Ishikawa (cell line): ENCODE measurements at regions not wholly inside any gene's neighbourhood (a gene's known extent, or its start where the extent isn't known, plus 50 kb on each side); places are given as distances from the start of the nearest gene placed in this dataset.

ENCODE experiments used
- CEBPB ChIP-seq: IDR thresholded peaks from 2 replicates; pipeline ENCODE4 v1.6.1; 2012
- CREB1 ChIP-seq: IDR thresholded peaks from 2 replicates; pipeline ENCODE4 v1.6.1; 2012; ENCODE audit warnings: low read depth
- EGR1 ChIP-seq: IDR thresholded peaks from 2 replicates; pipeline ENCODE4 v1.6.1; 2012
- EP300 ChIP-seq: IDR thresholded peaks from 2 replicates; pipeline ENCODE4 v1.6.1; 2012; ENCODE audit warnings: borderline replicate concordance
- FOXM1 ChIP-seq: IDR thresholded peaks from 2 replicates; pipeline ENCODE4 v1.6.1; 2012; ENCODE audit warnings: low read depth, borderline replicate concordance
- NFIC ChIP-seq: IDR thresholded peaks from 2 replicates; pipeline ENCODE4 v1.6.1; 2012
- RAD21 ChIP-seq: IDR thresholded peaks from 2 replicates; pipeline ENCODE4 v1.6.1; 2012; ENCODE audit warnings: low read depth
- TAF1 ChIP-seq: IDR thresholded peaks from 2 replicates; pipeline ENCODE4 v1.6.1; 2012; ENCODE audit warnings: low read depth, mild to moderate bottlenecking
- TCF12 ChIP-seq: IDR thresholded peaks from 2 replicates; pipeline ENCODE4 v1.6.1; 2012; ENCODE audit warnings: low read depth
- TEAD4 ChIP-seq: IDR thresholded peaks from 2 replicates; pipeline ENCODE4 v1.6.1; 2012
- YY1 ChIP-seq: IDR thresholded peaks from 2 replicates; pipeline ENCODE4 v1.6.1; 2012; ENCODE audit warnings: low read depth
- ZBTB7A ChIP-seq: IDR thresholded peaks from 2 replicates; pipeline ENCODE4 v1.6.1; 2012; ENCODE audit warnings: low read depth
- TF ChIP-seq, protein P1 (sequence below): IDR thresholded peaks from 2 replicates; pipeline ENCODE4 v1.6.1; 2012
- TF ChIP-seq, protein P2 (sequence below): IDR thresholded peaks from 2 replicates; pipeline ENCODE4 v1.6.1; 2012; ENCODE audit warnings: low read depth, mild to moderate bottlenecking
- TF ChIP-seq, protein P3 (sequence below): IDR thresholded peaks from 2 replicates; pipeline ENCODE4 v1.6.1; 2012

DNA sequence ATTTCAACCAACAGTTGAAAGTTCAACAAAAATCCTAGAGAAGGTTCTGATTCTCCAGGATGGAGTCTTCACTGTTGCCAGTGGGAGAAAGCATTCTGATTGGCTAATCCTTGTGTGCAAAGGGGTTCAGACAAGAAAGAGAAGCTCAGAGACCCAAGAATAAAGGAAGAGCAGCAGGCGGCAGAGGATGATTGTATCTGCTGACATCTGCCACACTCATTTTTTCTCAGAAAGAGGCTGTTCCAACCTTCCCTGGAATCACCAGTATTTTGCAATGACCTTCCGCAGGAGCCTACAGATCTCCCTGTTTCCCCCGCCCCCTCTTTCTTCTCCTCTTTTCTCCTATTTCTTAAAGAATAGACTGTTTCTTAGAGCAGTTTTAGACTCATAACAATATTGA lies 376.7 kb downstream of the CDH26 start:
- no peak for TF ChIP-seq TEAD4
- no peak for TF ChIP-seq TCF12
- no peak for TF ChIP-seq YY1
- no peak for TF ChIP-seq CREB1
- TF ChIP-seq TAF1: no peak
- TF ChIP-seq, protein P1, sequence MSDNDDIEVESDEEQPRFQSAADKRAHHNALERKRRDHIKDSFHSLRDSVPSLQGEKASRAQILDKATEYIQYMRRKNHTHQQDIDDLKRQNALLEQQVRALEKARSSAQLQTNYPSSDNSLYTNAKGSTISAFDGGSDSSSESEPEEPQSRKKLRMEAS: no peak
- no peak for TF ChIP-seq RAD21
- TF ChIP-seq EP300: no peak
- no peak for TF ChIP-seq FOXM1
- TF ChIP-seq, protein P2, sequence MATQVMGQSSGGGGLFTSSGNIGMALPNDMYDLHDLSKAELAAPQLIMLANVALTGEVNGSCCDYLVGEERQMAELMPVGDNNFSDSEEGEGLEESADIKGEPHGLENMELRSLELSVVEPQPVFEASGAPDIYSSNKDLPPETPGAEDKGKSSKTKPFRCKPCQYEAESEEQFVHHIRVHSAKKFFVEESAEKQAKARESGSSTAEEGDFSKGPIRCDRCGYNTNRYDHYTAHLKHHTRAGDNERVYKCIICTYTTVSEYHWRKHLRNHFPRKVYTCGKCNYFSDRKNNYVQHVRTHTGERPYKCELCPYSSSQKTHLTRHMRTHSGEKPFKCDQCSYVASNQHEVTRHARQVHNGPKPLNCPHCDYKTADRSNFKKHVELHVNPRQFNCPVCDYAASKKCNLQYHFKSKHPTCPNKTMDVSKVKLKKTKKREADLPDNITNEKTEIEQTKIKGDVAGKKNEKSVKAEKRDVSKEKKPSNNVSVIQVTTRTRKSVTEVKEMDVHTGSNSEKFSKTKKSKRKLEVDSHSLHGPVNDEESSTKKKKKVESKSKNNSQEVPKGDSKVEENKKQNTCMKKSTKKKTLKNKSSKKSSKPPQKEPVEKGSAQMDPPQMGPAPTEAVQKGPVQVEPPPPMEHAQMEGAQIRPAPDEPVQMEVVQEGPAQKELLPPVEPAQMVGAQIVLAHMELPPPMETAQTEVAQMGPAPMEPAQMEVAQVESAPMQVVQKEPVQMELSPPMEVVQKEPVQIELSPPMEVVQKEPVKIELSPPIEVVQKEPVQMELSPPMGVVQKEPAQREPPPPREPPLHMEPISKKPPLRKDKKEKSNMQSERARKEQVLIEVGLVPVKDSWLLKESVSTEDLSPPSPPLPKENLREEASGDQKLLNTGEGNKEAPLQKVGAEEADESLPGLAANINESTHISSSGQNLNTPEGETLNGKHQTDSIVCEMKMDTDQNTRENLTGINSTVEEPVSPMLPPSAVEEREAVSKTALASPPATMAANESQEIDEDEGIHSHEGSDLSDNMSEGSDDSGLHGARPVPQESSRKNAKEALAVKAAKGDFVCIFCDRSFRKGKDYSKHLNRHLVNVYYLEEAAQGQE: no peak
- TF ChIP-seq CEBPB: no peak
- TF ChIP-seq EGR1: no peak
- TF ChIP-seq, protein P3, sequence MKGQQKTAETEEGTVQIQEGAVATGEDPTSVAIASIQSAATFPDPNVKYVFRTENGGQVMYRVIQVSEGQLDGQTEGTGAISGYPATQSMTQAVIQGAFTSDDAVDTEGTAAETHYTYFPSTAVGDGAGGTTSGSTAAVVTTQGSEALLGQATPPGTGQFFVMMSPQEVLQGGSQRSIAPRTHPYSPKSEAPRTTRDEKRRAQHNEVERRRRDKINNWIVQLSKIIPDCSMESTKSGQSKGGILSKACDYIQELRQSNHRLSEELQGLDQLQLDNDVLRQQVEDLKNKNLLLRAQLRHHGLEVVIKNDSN: no peak
- TF ChIP-seq ZBTB7A: no peak
- TF ChIP-seq NFIC: no peak

DNA sequence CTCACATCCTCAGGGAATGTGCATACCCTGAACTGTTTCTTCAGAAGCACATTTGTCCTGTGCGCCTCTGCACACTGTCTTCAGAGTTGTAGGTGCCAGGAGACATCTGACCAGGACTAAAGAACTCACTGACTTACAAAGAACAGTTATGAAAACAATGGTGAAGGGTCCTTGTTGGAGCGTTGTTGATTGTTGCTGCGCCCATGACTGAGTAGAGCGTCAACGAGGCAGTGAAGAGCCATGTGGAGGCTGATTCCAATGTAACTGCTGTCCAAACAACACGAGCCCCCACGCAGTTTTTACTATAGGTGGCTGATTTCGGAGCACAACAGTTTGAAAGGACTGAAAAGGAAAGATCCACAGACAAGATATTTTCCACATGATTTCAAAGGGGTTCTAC lies 380.3 kb downstream of the CDH26 start:
- no peak for TF ChIP-seq RAD21
- TF ChIP-seq TEAD4: no peak
- TF ChIP-seq, protein P2: no peak
- no peak for TF ChIP-seq FOXM1
- no peak for TF ChIP-seq NFIC
- TF ChIP-seq TCF12: no peak
- TF ChIP-seq, protein P3: no peak
- no peak for TF ChIP-seq EGR1
- no peak for TF ChIP-seq EP300
- TF ChIP-seq, protein P1: no peak
- TF ChIP-seq TAF1: no peak

DNA sequence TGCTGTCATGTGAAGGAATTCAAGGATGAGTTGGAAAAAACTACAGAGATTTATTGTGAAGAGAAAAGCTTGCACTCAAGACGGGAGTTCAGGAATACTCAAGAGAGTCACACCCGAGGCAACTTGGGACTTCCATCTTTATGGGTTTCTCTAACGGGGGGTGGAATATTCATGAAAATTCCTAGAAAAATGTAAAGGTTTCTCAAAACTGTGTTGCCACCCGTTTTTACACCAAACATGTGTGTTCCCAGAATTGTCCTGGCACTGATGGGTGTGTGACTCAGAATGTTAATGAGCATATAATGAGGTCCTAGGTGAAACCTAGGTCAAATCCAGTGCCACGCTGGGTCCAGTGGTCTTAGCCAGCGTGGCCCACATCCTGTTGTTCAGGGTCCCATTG lies 381.5 kb downstream of the CDH26 start:
- TF ChIP-seq TEAD4: no peak
- TF ChIP-seq NFIC: no peak

DNA sequence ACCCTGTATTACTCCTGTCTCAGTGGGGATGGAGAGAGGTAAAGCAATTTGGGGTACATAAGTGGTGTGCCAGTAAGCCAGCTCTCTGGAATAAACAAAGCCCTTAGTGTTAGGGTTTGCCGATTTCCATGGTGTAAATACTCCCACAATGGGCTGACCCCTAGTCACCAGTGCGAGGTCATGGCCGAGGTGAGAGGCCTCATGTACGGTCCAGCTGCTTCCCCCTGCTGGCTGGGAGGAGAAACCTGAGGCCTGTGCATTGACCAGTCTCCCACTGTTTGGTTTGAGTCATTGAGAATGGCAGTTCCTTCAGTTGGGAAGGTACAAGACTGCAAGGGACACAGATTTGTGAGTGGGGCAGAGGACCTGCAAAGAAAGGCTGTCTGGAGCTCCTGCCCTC lies 382.0 kb downstream of the CDH26 start:
- TF ChIP-seq, protein P1: no peak
- no peak for TF ChIP-seq CREB1
- TF ChIP-seq YY1: no peak
- TF ChIP-seq, protein P2: no peak
- TF ChIP-seq ZBTB7A: no peak
- no peak for TF ChIP-seq RAD21

DNA sequence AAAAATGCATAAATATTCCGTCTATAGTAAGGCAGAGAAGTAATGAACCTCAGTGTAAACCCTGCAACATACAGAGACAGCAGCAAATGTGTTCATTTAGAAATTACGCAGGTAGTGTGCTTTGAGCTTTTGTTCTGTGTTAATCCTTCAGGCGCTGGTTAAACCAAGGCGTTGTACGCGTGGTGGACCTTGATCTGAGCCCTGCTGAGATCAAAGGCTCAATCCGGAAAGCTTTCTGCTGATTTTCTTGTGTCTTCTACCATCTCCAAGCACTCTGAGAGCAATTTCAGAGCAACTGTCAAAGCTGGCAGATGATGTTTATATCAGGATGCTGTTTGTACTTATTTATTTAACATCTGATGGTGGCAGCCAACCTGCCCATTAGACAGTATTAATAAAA lies 382.8 kb downstream of the CDH26 start:
- TF ChIP-seq CREB1 (no peak), EP300 (no peak), EGR1 (no peak), NFIC (no peak), FOXM1 (no peak), RAD21 (no peak), ZBTB7A (no peak), TCF12 (no peak), TAF1 (no peak), TEAD4 (no peak), CEBPB (no peak)
- TF ChIP-seq, protein P2: no peak
- TF ChIP-seq, protein P3: no peak
- TF ChIP-seq, protein P1: no peak
